ENCODE measurements at regions not wholly inside any gene's neighbourhood (a gene's known extent, or its start where the extent isn't known, plus 50 kb on each side); places are given as distances from the start of the nearest gene placed in this dataset.
A peak's percentile ranks its signal among the peaks of the same experiment; 100 is the strongest.
"Not testable (repeated sequence)": the region's sequence is repeated elsewhere in the genome, so short reads cannot be mapped to it uniquely, and the experiment has no call there.

GRCh38 chr2:238525990-238526389 is 99.3 kb downstream of the ASB1 start:
- no peak for FAIRE-seq
- WGBS, 2 donors = 70 to 76% methylated on average over 7 of the region's 7 CpGs

GRCh38 chr2:238527565-238527964 is 100.8 kb downstream of the ASB1 start:
- Histone ChIP-seq H3K36me3 (no peaks in the 10 kb centered on the region), H3K4me3 (no peak overlapping the region), H3K27ac (no peak overlapping the region), H3K9me3 (no peaks in the 10 kb centered on the region), H3K4me1 (no peaks in the 10 kb centered on the region), H3K27me3 (no peaks in the 10 kb centered on the region)
- DNase-seq (no peak), ATAC-seq (no peak), FAIRE-seq (no peak)
- no peak for TF ChIP-seq CTCF (IDR thresholded peaks at IDR 0.05)
- intact Hi-C loops (cut with DNase I) = no loop called here
- WGBS, 2 donors = 74 to 80% methylated on average over 3 of the region's 3 CpGs

More at GRCh38 chr2:238525990-238526389, 99.3 kb downstream of the ASB1 start:
- Histone ChIP-seq H3K36me3 (no peaks in the 10 kb centered on the region), H3K9me3 (no peaks in the 10 kb centered on the region), H3K4me3 (no peak overlapping the region), H3K27ac (no peak overlapping the region), H3K27me3 (no peaks in the 10 kb centered on the region), H3K4me1 (no peaks in the 10 kb centered on the region)
- ATAC-seq (no peak), DNase-seq (no peak)
- TF ChIP-seq CTCF (IDR thresholded peaks at IDR 0.05) = no peak
- intact Hi-C loops (cut with DNase I) = no loop called here

- FAIRE-seq (no peak), ATAC-seq (peak in 2 of 4 donors; percentile 61 to 84), DNase-seq (no peak)
- Histone ChIP-seq H3K36me3 (no peaks in the 10 kb centered on the region), H3K4me3 (no peak overlapping the region), H3K27ac (no peak overlapping the region), H3K4me1 (no peaks in the 10 kb centered on the region), H3K9me3 (no peaks in the 10 kb centered on the region), H3K27me3 (no peaks in the 10 kb centered on the region)
- TF ChIP-seq CTCF (IDR thresholded peaks at IDR 0.05) = no peak
- 70 to 76% methylated on average over 10 of the region's 10 CpGs for WGBS, 2 donors
- intact Hi-C loops (cut with DNase I) = no loop called here
Measured at GRCh38 chr2:238528953-238529781, 102.4 kb downstream of the ASB1 start.

- H3K27ac ChIP-seq; ATAC-seq; H3K36me3 ChIP-seq; FAIRE-seq; H3K9me3 ChIP-seq; H3K4me1 ChIP-seq; DNase-seq; intact Hi-C loops (cut with DNase I); H3K27me3 ChIP-seq; H3K4me3 ChIP-seq: not testable (repeated sequence)
- WGBS, 2 donors = 76 to 77% methylated on average over 4 of the region's 4 CpGs
Measured at GRCh38 chr2:238531017-238531645, 104.4 kb downstream of the ASB1 start.

GRCh38 chr2:238543732-238544131 is 117.0 kb downstream of the ASB1 start:
- H3K27ac ChIP-seq; intact Hi-C loops (cut with DNase I); H3K4me3 ChIP-seq; H3K4me1 ChIP-seq; H3K27me3 ChIP-seq; ATAC-seq; DNase-seq; H3K36me3 ChIP-seq; FAIRE-seq; H3K9me3 ChIP-seq: not testable (repeated sequence)
- WGBS, 2 donors = 54 to 62% methylated on average over 3 of the region's 3 CpGs

All from pancreas (tissue), 10 donors.